ENCODE measurements at regions not wholly inside any gene's neighbourhood (a gene's known extent, or its start where the extent isn't known, plus 50 kb on each side); places are given as distances from the start of the nearest gene placed in this dataset.

DNA sequence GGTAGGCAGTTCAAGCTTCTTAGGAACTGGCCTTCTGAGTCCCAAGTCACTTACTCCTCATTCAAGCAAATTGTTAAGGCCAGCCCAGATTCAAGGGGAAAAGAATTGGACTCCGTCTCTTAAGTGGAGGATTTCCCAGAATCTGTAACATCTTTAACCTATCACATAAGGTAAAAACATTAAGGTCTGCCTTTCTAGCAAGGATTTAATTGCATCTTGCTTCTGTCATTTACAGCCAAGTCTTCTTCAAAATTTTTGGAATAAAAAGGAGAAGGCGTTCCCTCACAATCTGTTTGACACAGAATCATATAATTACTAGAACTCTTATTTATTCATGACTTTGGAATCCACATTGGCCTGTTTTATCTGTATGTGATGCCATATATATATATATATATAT, 56.5 kb upstream of the ADORA2B start:
- H3K4me2 ChIP-seq (ENCODE audit: low read length): no peak overlapping the region
- no peak overlapping the region for H2AFZ ChIP-seq (ENCODE audit: low read depth, low read length, poor library complexity, severe bottlenecking)
- no peaks in the 10 kb centered on the region for H3K79me2 ChIP-seq (ENCODE audit: insufficient read depth, low read length)
- no peaks in the 10 kb centered on the region for H4K20me1 ChIP-seq (ENCODE audit: insufficient read depth)
- H3K9me3 ChIP-seq (ENCODE audit: control insufficient read depth in 1 of 2, insufficient read depth in 1 of 2, low read depth in 1 of 2, low read length in 2 of 2): no peaks in the 10 kb centered on the region
- POLR2A ChIA-PET: no interaction called here
- no peak overlapping the region for H3K27ac ChIP-seq (ENCODE audit: low read depth, low read length)
- BruUV-seq (replicated peaks): no TSS peak
- H3K9me2 ChIP-seq (ENCODE audit: insufficient read depth): no peaks in the 10 kb centered on the region
- no peak overlapping the region for H3K4me3 ChIP-seq (replicated peaks in 1 of 2; ENCODE audit: low read depth in 1 of 2, low read length in 2 of 2)
- H3K4me1 ChIP-seq (ENCODE audit: control insufficient read depth in 1 of 2, insufficient read depth in 2 of 2, low read length in 2 of 2): no peaks in the 10 kb centered on the region
- intact Hi-C loops (cut with micrococcal nuclease): no loop called here
- no peaks in the 10 kb centered on the region for H3K27me3 ChIP-seq (ENCODE audit: insufficient read depth, low read length)
- ATAC-seq: no peak
- RAD21 ChIA-PET (ENCODE audit: low non-redundant PET in 1 of 2, low total read pairs in 2 of 2, uncharacterized antibody in 2 of 2, unreplicated experiment in 2 of 2): no interaction called here
- no peak for DNase-seq (ENCODE audit: low read depth, low spot score)
- TF ChIP-seq SRF (IDR thresholded peaks at IDR 0.05; ENCODE audit: low read depth): no peak
- no peak for TF ChIP-seq JUND (IDR thresholded peaks at IDR 0.05)
- TF ChIP-seq CEBPB (IDR thresholded peaks at IDR 0.05; ENCODE audit: low read depth): no peak
- no peak for TF ChIP-seq CBX3 (IDR thresholded peaks at IDR 0.05; ENCODE audit: low read depth)
- TF ChIP-seq FOSL1 (IDR thresholded peaks at IDR 0.05; ENCODE audit: low read depth): no peak
- TF ChIP-seq POLR2AphosphoS5 (IDR thresholded peaks at IDR 0.05; ENCODE audit: low read depth, low read length): no peak
- no peak for TF ChIP-seq EZH2 (IDR thresholded peaks at IDR 0.05)
- no peak for TF ChIP-seq MAX (IDR thresholded peaks at IDR 0.05)
- TF ChIP-seq EGR1 (IDR thresholded peaks at IDR 0.05; ENCODE audit: low read depth): no peak
- TF ChIP-seq REST (IDR thresholded peaks at IDR 0.05; ENCODE audit: low read depth): no peak
- no peak for TF ChIP-seq ZFX (IDR thresholded peaks at IDR 0.05)
- TF ChIP-seq, protein P1, sequence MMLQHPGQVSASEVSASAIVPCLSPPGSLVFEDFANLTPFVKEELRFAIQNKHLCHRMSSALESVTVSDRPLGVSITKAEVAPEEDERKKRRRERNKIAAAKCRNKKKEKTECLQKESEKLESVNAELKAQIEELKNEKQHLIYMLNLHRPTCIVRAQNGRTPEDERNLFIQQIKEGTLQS (IDR thresholded peaks at IDR 0.05): no peak
- TF ChIP-seq ZBTB33 (IDR thresholded peaks at IDR 0.05; ENCODE audit: extremely low read depth, insufficient replicate concordance, low read length): no peak
- TF ChIP-seq SP1 (IDR thresholded peaks at IDR 0.05; ENCODE audit: low read depth): no peak
- TF ChIP-seq EZH2phosphoT487 (IDR thresholded peaks at IDR 0.05; ENCODE audit: borderline replicate concordance): no peak
- no peak for TF ChIP-seq POLR2A (IDR thresholded peaks at IDR 0.05; ENCODE audit: borderline replicate concordance, extremely low read depth, insufficient read depth, insufficient read length)
- TF ChIP-seq CTCF (IDR thresholded peaks at IDR 0.05 in 2 of 3, conservative IDR thresholded peaks at IDR 0.05 in 1 of 3; ENCODE audit: borderline replicate concordance in 1 of 3, insufficient read depth in 1 of 3, low read depth in 2 of 3, low read length in 2 of 3): no peak
- no peak overlapping the region for H3K9ac ChIP-seq (ENCODE audit: low read length)
- CTCF ChIA-PET: no interaction called here
- H3K36me3 ChIP-seq (ENCODE audit: control insufficient read depth in 1 of 2, insufficient read depth in 2 of 2, low read length in 2 of 2): no peaks in the 10 kb centered on the region

All from HCT116 (cell line).